ENCODE measurements at regions not wholly inside any gene's neighbourhood (a gene's known extent, or its start where the extent isn't known, plus 50 kb on each side); places are given as distances from the start of the nearest gene placed in this dataset.

GRCh38 chr12:67484791-67485480 lies 163.6 kb upstream of the DYRK2 start:
- BruUV-seq (replicated peaks) = no TSS peak
- Histone ChIP-seq H3K4me2 (ENCODE audit: control insufficient read depth, insufficient read depth) (no peak overlapping the region), H3K4me1 (ENCODE audit: control insufficient read depth, insufficient read depth, low read length) (peaks cover 34% of the 10 kb centered on the region), H3K4me3 (no peak overlapping the region), H2AFZ (ENCODE audit: control insufficient read depth, low read depth, low read length) (no peak overlapping the region), H4K20me1 (ENCODE audit: control insufficient read depth, insufficient read depth) (no peaks in the 10 kb centered on the region), H3K36me3 (ENCODE audit: control insufficient read depth in 2 of 2, insufficient read depth in 2 of 2, low read length in 1 of 2) (no peaks in the 10 kb centered on the region), H3K27me3 (replicated peaks in 1 of 2; ENCODE audit: control insufficient read depth in 2 of 2, insufficient read depth in 2 of 2, low read length in 1 of 2) (no peaks in the 10 kb centered on the region), H3K79me2 (ENCODE audit: control insufficient read depth, insufficient read depth, low read length) (no peaks in the 10 kb centered on the region), H3K9ac (ENCODE audit: control insufficient read depth, insufficient read depth, low read length) (no peak overlapping the region), H3K27ac (ENCODE audit: control insufficient read depth, insufficient read depth) (peak overlapping the region; percentile 35), H3K9me3 (replicated peaks; ENCODE audit: control insufficient read depth, insufficient read depth, low read length) (peaks cover 12% of the 10 kb centered on the region)
- peak; percentile 16 for DNase-seq (ENCODE audit: low read depth, low spot score)
- no peak for TF ChIP-seq KDM1A (IDR thresholded peaks at IDR 0.05; ENCODE audit: borderline replicate concordance)
- in situ Hi-C loops (cut with MboI) (no loop called here), intact Hi-C loops (cut with micrococcal nuclease; ENCODE audit: unreplicated experiment) (no loop called here)
- ChIA-PET CTCF (interaction anchor here (0.9 kb wide), 1 partner anchor 27 kb away, joined by 3 read pairs; no protein-coding TSS in a partner anchor), SMC1A (ENCODE audit: uncharacterized antibody, unreplicated experiment) (interaction anchor here (0.6 kb wide), 1 partner anchor 818 kb away, joined by 3 read pairs; no protein-coding TSS in a partner anchor), POLR2A (no interaction called here), RAD21 (ENCODE audit: unreplicated experiment) (no interaction called here)
- no peak for FAIRE-seq
- no peak for ATAC-seq
- WGBS (ENCODE audit: insufficient coverage, insufficient replicate concordance, low lambda C conversion rate, missing lambda C conversion rate) = 85% methylated on average over 4 of the region's 4 CpGs

- Histone ChIP-seq H3K36me3 (ENCODE audit: control insufficient read depth in 2 of 2, insufficient read depth in 2 of 2, low read length in 1 of 2) (no peaks in the 10 kb centered on the region), H3K9me3 (replicated peaks; ENCODE audit: control insufficient read depth, insufficient read depth, low read length) (peaks cover 13% of the 10 kb centered on the region), H3K4me2 (ENCODE audit: control insufficient read depth, insufficient read depth) (no peak overlapping the region), H3K27me3 (replicated peaks in 1 of 2; ENCODE audit: control insufficient read depth in 2 of 2, insufficient read depth in 2 of 2, low read length in 1 of 2) (no peaks in the 10 kb centered on the region), H3K4me1 (ENCODE audit: control insufficient read depth, insufficient read depth, low read length) (peaks cover 34% of the 10 kb centered on the region), H3K9ac (ENCODE audit: control insufficient read depth, insufficient read depth, low read length) (no peak overlapping the region), H4K20me1 (ENCODE audit: control insufficient read depth, insufficient read depth) (no peaks in the 10 kb centered on the region), H3K4me3 (no peak overlapping the region), H2AFZ (ENCODE audit: control insufficient read depth, low read depth, low read length) (no peak overlapping the region), H3K27ac (ENCODE audit: control insufficient read depth, insufficient read depth) (no peak overlapping the region), H3K79me2 (ENCODE audit: control insufficient read depth, insufficient read depth, low read length) (no peaks in the 10 kb centered on the region)
- DNase-seq (ENCODE audit: low read depth, low spot score) = no peak
- BruUV-seq (replicated peaks) = no TSS peak
- in situ Hi-C loops (cut with MboI) (no loop called here), intact Hi-C loops (cut with micrococcal nuclease; ENCODE audit: unreplicated experiment) (no loop called here)
- ATAC-seq = no peak
- no peak for FAIRE-seq
- ChIA-PET POLR2A (no interaction called here), RAD21 (ENCODE audit: unreplicated experiment) (no interaction called here), SMC1A (ENCODE audit: uncharacterized antibody, unreplicated experiment) (no interaction called here), CTCF (interaction anchor here (1.0 kb wide), 1 partner anchor 10 kb away, joined by 4 read pairs; no protein-coding TSS in a partner anchor)
- 69% methylated on average over 2 of the region's 2 CpGs for WGBS (ENCODE audit: insufficient coverage, insufficient replicate concordance, low lambda C conversion rate, missing lambda C conversion rate)
- TF ChIP-seq ZNF592 (IDR thresholded peaks at IDR 0.05) = no peak
- TF ChIP-seq BRCA1 (IDR thresholded peaks at IDR 0.05; ENCODE audit: low read depth, low read length) = no peak
- TF ChIP-seq TCF3 (IDR thresholded peaks at IDR 0.05; ENCODE audit: borderline replicate concordance, insufficient read depth, low read depth, low read length) = no peak
- no peak for TF ChIP-seq SMAD5 (IDR thresholded peaks at IDR 0.05; ENCODE audit: low read depth)
- no peak for TF ChIP-seq ETV6 (conservative IDR thresholded peaks at IDR 0.05 in 1 of 2, IDR thresholded peaks at IDR 0.05 in 1 of 2; ENCODE audit: borderline replicate concordance in 1 of 2, low read depth in 1 of 2)
- TF ChIP-seq HDGF (IDR thresholded peaks at IDR 0.05) = no peak
- TF ChIP-seq FOS (IDR thresholded peaks at IDR 0.05; ENCODE audit: borderline replicate concordance, extremely low read depth, insufficient read length) = no peak
- TF ChIP-seq POLR2AphosphoS2 (IDR thresholded peaks at IDR 0.05; ENCODE audit: low read depth, low read length) = no peak
- no peak for TF ChIP-seq MTA3 (IDR thresholded peaks at IDR 0.05; ENCODE audit: borderline replicate concordance, low read length)
- TF ChIP-seq HSF1 (IDR thresholded peaks at IDR 0.05; ENCODE audit: low read depth, low read length) = no peak
- TF ChIP-seq MYB (IDR thresholded peaks at IDR 0.05; ENCODE audit: borderline replicate concordance, low read depth, low read length) = no peak
These were observed 161.9 kb upstream of the DYRK2 start for GRCh38 chr12:67486671-67487070.

Data from GM12878 (cell line).